Suprapubic skin (tissue), 4 donors: ENCODE measurements at regions not wholly inside any gene's neighbourhood (a gene's known extent, or its start where the extent isn't known, plus 50 kb on each side); places are given as distances from the start of the nearest gene placed in this dataset.

Experiments used
- EP300 ChIP-seq: sonication (generic); formaldehyde crosslinking; IDR thresholded peaks from one replicate; pipeline ENCODE4 v1.6.1; 2017; ENCODE audit warnings: antibody characterized with exemption
- POLR2A ChIP-seq, 2 donors: fragments of 450-650 bp; IDR thresholded peaks; one replicate each; pipeline ENCODE4 v1.6.1; 2017; ENCODE audit warnings: antibody characterized with exemption in 2 of 2, mild to moderate bottlenecking in 2 of 2, moderate library complexity in 2 of 2
- POLR2AphosphoS5 ChIP-seq, 3 donors: sonication (generic); formaldehyde crosslinking; IDR thresholded peaks; one replicate each; pipeline ENCODE4 v1.6.1; 2017; ENCODE audit warnings: antibody characterized with exemption in 3 of 3
- TF ChIP-seq, protein P1 (sequence below), 2 donors: fragments of 200-600 bp in 1 of 2; fragments of 450-650 bp in 1 of 2; sonication (generic) in 1 of 2; IDR thresholded peaks; one replicate each; pipeline ENCODE4 v1.5.1; 2016 to 2019; ENCODE audit warnings: antibody characterized with exemption in 2 of 2, mild to moderate bottlenecking in 1 of 2, moderate library complexity in 1 of 2

DNA sequence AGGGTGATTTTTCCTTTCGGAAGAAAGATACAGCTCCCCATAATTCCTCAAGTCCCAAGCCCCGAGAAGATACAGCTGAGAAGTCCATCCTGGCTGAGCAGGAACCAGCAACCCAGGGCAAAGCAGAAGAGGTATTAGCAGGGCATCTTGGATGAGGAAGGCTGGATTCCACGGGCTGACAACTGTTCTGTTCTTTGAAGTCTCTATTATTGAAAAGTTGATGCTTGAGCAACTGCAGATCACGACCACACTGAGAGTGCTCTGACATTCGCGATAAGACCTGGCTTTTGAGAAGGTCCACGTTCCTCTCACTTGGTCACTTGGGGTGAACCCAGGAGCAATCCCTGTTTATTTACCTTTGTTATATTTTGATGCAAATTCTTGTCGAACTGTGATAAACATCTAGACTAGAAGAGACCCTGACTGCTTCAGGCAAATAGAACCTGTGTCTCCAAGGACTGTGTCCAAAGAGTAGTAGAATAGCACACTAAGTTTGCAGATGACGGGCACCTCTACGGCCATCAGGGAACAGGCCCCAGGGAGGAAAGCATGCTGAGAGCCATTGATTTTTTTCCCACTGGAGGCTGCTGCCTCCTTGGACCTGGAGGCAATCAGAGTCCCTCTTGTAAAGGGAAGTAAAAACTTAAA lies 133.1 kb downstream of the ARL4C start:
- TF ChIP-seq, protein P1, sequence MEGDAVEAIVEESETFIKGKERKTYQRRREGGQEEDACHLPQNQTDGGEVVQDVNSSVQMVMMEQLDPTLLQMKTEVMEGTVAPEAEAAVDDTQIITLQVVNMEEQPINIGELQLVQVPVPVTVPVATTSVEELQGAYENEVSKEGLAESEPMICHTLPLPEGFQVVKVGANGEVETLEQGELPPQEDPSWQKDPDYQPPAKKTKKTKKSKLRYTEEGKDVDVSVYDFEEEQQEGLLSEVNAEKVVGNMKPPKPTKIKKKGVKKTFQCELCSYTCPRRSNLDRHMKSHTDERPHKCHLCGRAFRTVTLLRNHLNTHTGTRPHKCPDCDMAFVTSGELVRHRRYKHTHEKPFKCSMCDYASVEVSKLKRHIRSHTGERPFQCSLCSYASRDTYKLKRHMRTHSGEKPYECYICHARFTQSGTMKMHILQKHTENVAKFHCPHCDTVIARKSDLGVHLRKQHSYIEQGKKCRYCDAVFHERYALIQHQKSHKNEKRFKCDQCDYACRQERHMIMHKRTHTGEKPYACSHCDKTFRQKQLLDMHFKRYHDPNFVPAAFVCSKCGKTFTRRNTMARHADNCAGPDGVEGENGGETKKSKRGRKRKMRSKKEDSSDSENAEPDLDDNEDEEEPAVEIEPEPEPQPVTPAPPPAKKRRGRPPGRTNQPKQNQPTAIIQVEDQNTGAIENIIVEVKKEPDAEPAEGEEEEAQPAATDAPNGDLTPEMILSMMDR (IDR thresholded peaks at IDR 0.05) = no peak
- TF ChIP-seq POLR2A (IDR thresholded peaks at IDR 0.05) = no peak
- TF ChIP-seq POLR2AphosphoS5 (IDR thresholded peaks at IDR 0.05) = no peak
- TF ChIP-seq EP300 = no peak
